ENCODE measurements at regions not wholly inside any gene's neighbourhood (a gene's known extent, or its start where the extent isn't known, plus 50 kb on each side); places are given as distances from the start of the nearest gene placed in this dataset.

- Histone ChIP-seq H3K36me3 (ENCODE audit: insufficient read depth, low read length) (no peaks in the 10 kb centered on the region), H3K4me3 (ENCODE audit: low read length) (no peak overlapping the region), H3K4me2 (ENCODE audit: low read length) (no peak overlapping the region), H3K79me2 (replicated peaks; ENCODE audit: insufficient read depth, low read length) (no peaks in the 10 kb centered on the region), H3K9me3 (ENCODE audit: low read length) (peaks cover 3% of the 10 kb centered on the region), H3K27ac (ENCODE audit: low read length) (no peak overlapping the region), H3F3A (ENCODE audit: insufficient read depth, low read length, poor library complexity, severe bottlenecking) (no peaks in the 10 kb centered on the region), H3K9ac (ENCODE audit: low read length) (no peak overlapping the region), H4K20me1 (ENCODE audit: insufficient read depth) (no peaks in the 10 kb centered on the region), H2AFZ (ENCODE audit: low read depth, low read length) (no peak overlapping the region), H3K27me3 (ENCODE audit: insufficient read depth, low read depth, low read length) (no peaks in the 10 kb centered on the region), H3K9me2 (ENCODE audit: insufficient read depth, low read length) (no peaks in the 10 kb centered on the region)
- TF ChIP-seq EP300 (conservative IDR thresholded peaks at IDR 0.05; ENCODE audit: poor library complexity, severe bottlenecking) (no peak), POLR2AphosphoS5 (IDR thresholded peaks at IDR 0.05) (no peak), EZH2 (IDR thresholded peaks at IDR 0.05; ENCODE audit: borderline replicate concordance, insufficient read depth, low read length, poor library complexity, severe bottlenecking) (no peak), SMC3 (conservative IDR thresholded peaks at IDR 0.05; ENCODE audit: poor library complexity) (no peak), TAF1 (IDR thresholded peaks at IDR 0.05; ENCODE audit: low read depth) (no peak), REST (IDR thresholded peaks at IDR 0.05; ENCODE audit: borderline replicate concordance) (no peak), RAD21 (conservative IDR thresholded peaks at IDR 0.05) (no peak), MXI1 (conservative IDR thresholded peaks at IDR 0.05; ENCODE audit: poor library complexity, severe bottlenecking) (no peak)
- TF ChIP-seq, protein P1, sequence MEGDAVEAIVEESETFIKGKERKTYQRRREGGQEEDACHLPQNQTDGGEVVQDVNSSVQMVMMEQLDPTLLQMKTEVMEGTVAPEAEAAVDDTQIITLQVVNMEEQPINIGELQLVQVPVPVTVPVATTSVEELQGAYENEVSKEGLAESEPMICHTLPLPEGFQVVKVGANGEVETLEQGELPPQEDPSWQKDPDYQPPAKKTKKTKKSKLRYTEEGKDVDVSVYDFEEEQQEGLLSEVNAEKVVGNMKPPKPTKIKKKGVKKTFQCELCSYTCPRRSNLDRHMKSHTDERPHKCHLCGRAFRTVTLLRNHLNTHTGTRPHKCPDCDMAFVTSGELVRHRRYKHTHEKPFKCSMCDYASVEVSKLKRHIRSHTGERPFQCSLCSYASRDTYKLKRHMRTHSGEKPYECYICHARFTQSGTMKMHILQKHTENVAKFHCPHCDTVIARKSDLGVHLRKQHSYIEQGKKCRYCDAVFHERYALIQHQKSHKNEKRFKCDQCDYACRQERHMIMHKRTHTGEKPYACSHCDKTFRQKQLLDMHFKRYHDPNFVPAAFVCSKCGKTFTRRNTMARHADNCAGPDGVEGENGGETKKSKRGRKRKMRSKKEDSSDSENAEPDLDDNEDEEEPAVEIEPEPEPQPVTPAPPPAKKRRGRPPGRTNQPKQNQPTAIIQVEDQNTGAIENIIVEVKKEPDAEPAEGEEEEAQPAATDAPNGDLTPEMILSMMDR (IDR thresholded peaks at IDR 0.05; ENCODE audit: poor library complexity, severe bottlenecking) = no peak
Observed at GRCh38 chr2:171244466-171244969, 83.8 kb upstream of the TLK1 start.

GRCh38 chr2:171241771-171242170 lies 81.1 kb upstream of the TLK1 start:
- Histone ChIP-seq H2AFZ (ENCODE audit: low read depth, low read length) (no peak overlapping the region), H3K4me3 (ENCODE audit: low read length) (no peak overlapping the region), H3K9me2 (ENCODE audit: insufficient read depth, low read length) (no peaks in the 10 kb centered on the region), H4K20me1 (ENCODE audit: insufficient read depth) (no peaks in the 10 kb centered on the region), H3K9ac (ENCODE audit: low read length) (no peak overlapping the region), H3K9me3 (ENCODE audit: low read length) (peaks cover 3% of the 10 kb centered on the region), H3K27me3 (ENCODE audit: insufficient read depth, low read depth, low read length) (no peaks in the 10 kb centered on the region), H3F3A (ENCODE audit: insufficient read depth, low read length, poor library complexity, severe bottlenecking) (no peaks in the 10 kb centered on the region), H3K36me3 (ENCODE audit: insufficient read depth, low read length) (no peaks in the 10 kb centered on the region), H3K4me2 (ENCODE audit: low read length) (no peak overlapping the region), H3K79me2 (replicated peaks; ENCODE audit: insufficient read depth, low read length) (no peaks in the 10 kb centered on the region), H3K27ac (ENCODE audit: low read length) (no peak overlapping the region)
- TF ChIP-seq MXI1 (conservative IDR thresholded peaks at IDR 0.05; ENCODE audit: poor library complexity, severe bottlenecking) (no peak), REST (IDR thresholded peaks at IDR 0.05; ENCODE audit: borderline replicate concordance) (no peak), SMC3 (conservative IDR thresholded peaks at IDR 0.05; ENCODE audit: poor library complexity) (no peak), EP300 (conservative IDR thresholded peaks at IDR 0.05; ENCODE audit: poor library complexity, severe bottlenecking) (no peak)
- TF ChIP-seq, protein P1 (IDR thresholded peaks at IDR 0.05; ENCODE audit: poor library complexity, severe bottlenecking) = no peak
